Ascending aorta (tissue), 2 donors: ENCODE measurements at regions not wholly inside any gene's neighbourhood (a gene's known extent, or its start where the extent isn't known, plus 50 kb on each side); places are given as distances from the start of the nearest gene placed in this dataset.

Source experiments
- DNase-seq, 2 donors: peaks; one replicate each; pipeline ENCODE4 v3.0.0-alpha.2; 2019; ENCODE audit warnings: low spot score in 2 of 2
- H3K27ac ChIP-seq, 2 donors: fragments of 200-600 bp; sonication (generic); one replicate each; pipeline ENCODE4 v1.5.1; 2016 to 2017; ENCODE audit warnings: mild to moderate bottlenecking in 1 of 2
- H3K27me3 ChIP-seq: fragments of 200-600 bp; sonication (generic); one replicate; pipeline ENCODE4 v1.5.1; 2017
- H3K36me3 ChIP-seq, 2 donors: fragments of 200-600 bp; sonication (generic); one replicate each; pipeline ENCODE4 v1.5.1; 2016
- H3K4me1 ChIP-seq, 2 donors: fragments of 200-600 bp; sonication (generic); one replicate each; pipeline ENCODE4 v1.5.1; 2016 to 2017; ENCODE audit warnings: mild to moderate bottlenecking in 1 of 2
- H3K4me3 ChIP-seq, 2 donors: fragments of 200-600 bp; sonication (generic); one replicate each; pipeline ENCODE4 v1.5.1; 2016 to 2017; ENCODE audit warnings: mild to moderate bottlenecking in 1 of 2
- H3K9me3 ChIP-seq, 2 donors: fragments of 200-600 bp; sonication (generic); one replicate each; pipeline ENCODE4 v1.5.1; 2016
- intact Hi-C: fragments of 100-400 bp; cut with DNase I; formaldehyde crosslinking; loops from one replicate; pipeline ENCODE4 v1.15.1; 2023
- TF ChIP-seq, protein P1 (sequence below), 3 experiments: fragments of 200-600 bp in 2 of 3; fragments of 450-650 bp in 1 of 3; sonication (generic) in 2 of 3; IDR thresholded peaks; one replicate each; pipeline ENCODE4 v1.5.1; 2016 to 2019; ENCODE audit warnings: antibody characterized with exemption in 3 of 3, mild to moderate bottlenecking in 1 of 3, moderate library complexity in 1 of 3

DNA sequence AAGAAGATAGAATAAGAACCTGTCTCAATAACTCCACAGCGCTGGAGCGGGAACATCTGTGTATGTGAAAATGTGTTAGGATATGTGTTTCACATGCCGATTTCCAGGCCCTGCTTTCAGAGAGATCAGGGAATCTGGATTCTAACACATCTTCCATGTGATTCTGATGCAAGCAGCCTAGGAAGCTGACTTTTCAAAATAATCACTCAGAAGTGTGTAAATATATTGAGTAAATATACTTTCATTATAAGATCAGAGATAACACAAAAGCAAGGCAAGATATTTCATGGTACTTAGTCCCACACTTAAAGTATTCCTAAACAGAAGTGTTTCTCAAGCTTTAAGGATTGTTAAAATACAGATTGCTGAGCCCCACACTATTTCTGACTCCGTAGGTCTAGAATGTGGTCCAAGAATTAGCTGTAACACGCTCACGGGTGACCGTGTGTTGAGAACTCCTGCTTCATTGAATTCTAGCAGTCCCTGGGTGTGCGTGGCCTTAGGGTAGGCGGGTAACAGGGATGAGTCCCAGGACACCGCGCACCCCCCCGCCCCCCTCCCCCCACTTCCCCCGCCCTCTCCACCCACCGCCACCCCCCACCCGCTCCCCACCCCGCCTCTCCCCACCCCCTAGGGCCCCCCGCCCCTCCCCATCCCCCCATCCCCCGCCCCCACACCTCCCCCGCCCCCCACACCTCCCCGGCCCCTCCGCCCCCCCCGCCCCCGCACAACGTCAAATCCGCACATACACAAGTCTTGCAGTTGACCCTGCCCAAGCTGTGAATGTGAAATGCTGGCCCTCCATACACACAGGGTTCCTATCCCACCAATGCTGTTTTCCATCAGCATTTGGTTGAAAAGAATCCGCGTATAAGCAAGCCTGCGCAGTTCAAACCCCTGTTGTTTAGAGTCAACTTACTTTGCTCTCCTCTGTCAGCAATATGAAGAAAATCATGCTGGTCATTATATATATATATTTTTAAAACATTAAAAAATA is 94.2 kb upstream of the SLC39A10 start:
- H3K36me3 ChIP-seq = no peaks in the 10 kb centered on the region
- H3K27ac ChIP-seq = no peak overlapping the region
- DNase-seq = no peak
- H3K9me3 ChIP-seq = no peaks in the 10 kb centered on the region
- intact Hi-C loops = no loop called here
- no peaks in the 10 kb centered on the region for H3K4me1 ChIP-seq
- no peaks in the 10 kb centered on the region for H3K27me3 ChIP-seq
- TF ChIP-seq, protein P1, sequence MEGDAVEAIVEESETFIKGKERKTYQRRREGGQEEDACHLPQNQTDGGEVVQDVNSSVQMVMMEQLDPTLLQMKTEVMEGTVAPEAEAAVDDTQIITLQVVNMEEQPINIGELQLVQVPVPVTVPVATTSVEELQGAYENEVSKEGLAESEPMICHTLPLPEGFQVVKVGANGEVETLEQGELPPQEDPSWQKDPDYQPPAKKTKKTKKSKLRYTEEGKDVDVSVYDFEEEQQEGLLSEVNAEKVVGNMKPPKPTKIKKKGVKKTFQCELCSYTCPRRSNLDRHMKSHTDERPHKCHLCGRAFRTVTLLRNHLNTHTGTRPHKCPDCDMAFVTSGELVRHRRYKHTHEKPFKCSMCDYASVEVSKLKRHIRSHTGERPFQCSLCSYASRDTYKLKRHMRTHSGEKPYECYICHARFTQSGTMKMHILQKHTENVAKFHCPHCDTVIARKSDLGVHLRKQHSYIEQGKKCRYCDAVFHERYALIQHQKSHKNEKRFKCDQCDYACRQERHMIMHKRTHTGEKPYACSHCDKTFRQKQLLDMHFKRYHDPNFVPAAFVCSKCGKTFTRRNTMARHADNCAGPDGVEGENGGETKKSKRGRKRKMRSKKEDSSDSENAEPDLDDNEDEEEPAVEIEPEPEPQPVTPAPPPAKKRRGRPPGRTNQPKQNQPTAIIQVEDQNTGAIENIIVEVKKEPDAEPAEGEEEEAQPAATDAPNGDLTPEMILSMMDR (IDR thresholded peaks at IDR 0.05) = no peak
- no peak overlapping the region for H3K4me3 ChIP-seq

DNA sequence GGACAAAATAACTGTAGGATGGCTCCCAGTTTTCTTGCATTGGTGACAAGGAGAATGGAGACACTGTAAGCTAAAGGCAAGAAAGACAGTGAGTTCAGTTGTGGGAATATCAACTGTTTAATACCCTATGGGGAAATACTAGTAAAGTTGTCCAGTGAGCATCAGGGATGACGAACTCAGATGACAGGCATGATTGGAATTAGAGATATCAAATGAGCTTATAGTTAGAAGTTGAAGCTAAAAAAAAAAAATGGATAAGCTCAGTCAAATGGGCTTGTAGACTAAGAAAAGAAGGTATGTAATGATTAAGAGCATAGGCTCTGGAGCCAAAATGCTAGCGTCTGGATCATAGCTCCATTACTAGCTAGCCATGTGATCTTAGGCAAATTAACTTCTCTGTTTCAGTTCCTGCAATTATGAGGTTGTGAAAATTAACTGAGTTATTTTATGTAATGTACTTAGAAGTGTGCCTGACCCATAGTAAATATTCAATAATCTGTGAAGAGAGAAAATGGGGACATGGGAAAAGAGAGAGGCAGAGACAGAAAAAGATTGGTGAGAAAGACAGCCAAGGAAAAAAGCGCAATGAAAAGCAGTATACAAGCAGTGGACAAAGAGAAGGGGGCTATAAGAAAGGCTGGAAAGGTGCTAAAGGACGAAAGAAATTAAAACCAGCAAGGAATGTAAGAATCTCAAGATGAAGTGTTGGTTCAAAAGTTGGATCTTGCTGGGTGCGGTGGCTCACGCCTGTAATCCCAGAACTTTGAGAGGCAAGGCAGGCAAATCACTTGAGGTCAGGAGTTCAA is 95.7 kb upstream of the SLC39A10 start:
- TF ChIP-seq, protein P1 (IDR thresholded peaks at IDR 0.05) = no peak
- Histone ChIP-seq H3K27ac (no peak overlapping the region), H3K27me3 (no peaks in the 10 kb centered on the region), H3K4me1 (no peaks in the 10 kb centered on the region), H3K4me3 (no peak overlapping the region), H3K9me3 (no peaks in the 10 kb centered on the region), H3K36me3 (no peaks in the 10 kb centered on the region)
- DNase-seq = no peak
- intact Hi-C loops = no loop called here

DNA sequence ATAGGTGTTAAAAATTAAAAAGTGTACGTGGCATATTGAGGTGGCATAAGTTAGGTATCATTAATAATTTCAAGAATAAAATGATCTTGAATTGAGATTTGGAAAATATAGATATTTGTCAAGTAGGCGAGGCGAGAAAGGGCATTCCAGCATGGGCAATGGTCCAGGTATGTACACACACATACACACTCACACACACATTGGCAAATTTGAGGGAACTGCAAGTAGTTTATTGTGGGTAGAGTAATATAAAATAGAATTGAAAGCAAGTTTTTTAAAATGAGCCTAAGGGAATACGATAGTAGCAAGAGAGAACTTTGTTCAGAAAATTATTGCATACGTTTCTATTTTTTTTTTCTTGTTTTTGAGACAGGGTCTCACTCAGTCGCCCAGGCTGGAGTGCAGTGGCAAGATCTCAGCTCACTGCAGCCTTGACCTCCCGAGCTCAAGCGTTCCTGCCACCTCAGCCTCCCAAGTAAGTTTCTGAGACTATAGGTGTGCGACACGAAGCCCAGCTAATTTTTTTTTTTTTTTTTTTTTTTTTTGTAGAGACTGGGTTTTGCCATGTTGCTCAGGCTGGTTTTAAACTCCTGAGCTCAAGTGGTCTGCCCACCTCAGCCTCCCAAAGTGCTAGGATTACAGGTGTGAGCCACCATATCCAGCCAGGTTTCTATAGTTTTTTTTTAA is 96.7 kb upstream of the SLC39A10 start:
- H3K27ac ChIP-seq = no peak overlapping the region
- intact Hi-C loops = no loop called here
- DNase-seq = no peak

DNA sequence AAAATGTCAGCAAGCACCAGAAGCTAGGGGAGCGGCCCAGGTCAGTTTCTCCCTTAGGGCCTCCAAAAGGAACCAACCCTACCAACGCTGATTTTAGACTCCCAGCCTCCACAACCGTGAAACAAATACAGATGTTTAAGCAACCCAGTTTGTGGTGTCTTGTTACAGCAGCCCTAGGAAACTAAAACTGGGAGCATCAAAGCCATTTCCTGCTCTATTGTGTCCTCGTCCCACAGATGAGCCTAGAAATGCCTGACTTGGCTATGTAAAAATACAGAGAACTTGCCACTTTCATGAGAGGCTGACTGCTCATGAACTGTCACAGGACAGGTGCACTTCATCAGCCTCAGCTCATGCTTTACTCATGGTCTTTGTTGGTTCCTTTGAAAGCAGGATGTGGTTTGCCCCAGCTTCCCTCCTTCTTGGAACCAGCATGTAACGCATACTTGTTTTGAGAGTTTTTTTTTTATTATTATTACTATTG is 97.6 kb upstream of the SLC39A10 start:
- Histone ChIP-seq H3K4me3 (no peak overlapping the region), H3K4me1 (no peaks in the 10 kb centered on the region), H3K9me3 (no peaks in the 10 kb centered on the region), H3K36me3 (no peaks in the 10 kb centered on the region), H3K27me3 (no peaks in the 10 kb centered on the region), H3K27ac (no peak overlapping the region)
- TF ChIP-seq, protein P1 (IDR thresholded peaks at IDR 0.05) = no peak
- intact Hi-C loops = no loop called here
- no peak for DNase-seq

More for the DNA sequence above, 96.7 kb upstream of the SLC39A10 start:
- Histone ChIP-seq H3K36me3 (no peaks in the 10 kb centered on the region), H3K4me1 (no peaks in the 10 kb centered on the region), H3K9me3 (no peaks in the 10 kb centered on the region), H3K4me3 (no peak overlapping the region), H3K27me3 (no peaks in the 10 kb centered on the region)
- TF ChIP-seq, protein P1 (IDR thresholded peaks at IDR 0.05) = no peak

DNA sequence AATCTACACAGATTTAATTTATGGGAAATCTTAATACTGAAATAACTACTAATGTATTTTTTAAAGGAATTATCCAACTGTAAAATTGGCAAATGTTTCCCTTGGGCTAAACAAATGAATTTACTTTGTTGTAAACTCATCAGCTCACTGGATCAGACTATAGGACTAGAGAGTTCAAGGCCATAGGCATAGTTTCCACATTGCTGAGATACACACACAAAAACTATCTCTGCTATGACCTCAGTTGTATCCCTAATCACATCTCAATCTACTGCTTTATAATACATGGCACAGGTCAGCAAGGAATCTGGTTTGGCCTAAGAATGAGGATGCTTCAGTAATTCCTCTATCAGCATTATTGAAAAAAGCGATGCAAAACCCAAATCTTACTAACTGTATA is 101.1 kb upstream of the SLC39A10 start:
- Histone ChIP-seq H3K4me1 (no peaks in the 10 kb centered on the region), H3K36me3 (no peaks in the 10 kb centered on the region), H3K9me3 (no peaks in the 10 kb centered on the region), H3K27me3 (no peaks in the 10 kb centered on the region), H3K4me3 (no peak overlapping the region), H3K27ac (no peak overlapping the region)
- intact Hi-C loops = no loop called here
- DNase-seq = no peak
- TF ChIP-seq, protein P1 (IDR thresholded peaks at IDR 0.05) = no peak
